GM12891 (cell line): ENCODE measurements at regions not wholly inside any gene's neighbourhood (a gene's known extent, or its start where the extent isn't known, plus 50 kb on each side); places are given as distances from the start of the nearest gene placed in this dataset.

Experiments used
- POLR2A ChIP-seq: IDR thresholded peaks from 2 replicates; pipeline ENCODE4 v1.6.1; 2011; ENCODE audit warnings: low read depth, low read length, control low read depth
- POLR2AphosphoS5 ChIP-seq: IDR thresholded peaks from 2 replicates; pipeline ENCODE4 v1.6.1; 2011; ENCODE audit warnings: low read depth, low read length, control low read depth
- POU2F2 ChIP-seq: IDR thresholded peaks from 2 replicates; pipeline ENCODE4 v1.6.1; 2011; ENCODE audit warnings: low read depth, mild to moderate bottlenecking, control low read depth, low read length, moderate library complexity
- SPI1 ChIP-seq: IDR thresholded peaks from 2 replicates; pipeline ENCODE4 v1.6.1; 2011; ENCODE audit warnings: low read depth, low read length, control low read depth
- TAF1 ChIP-seq: IDR thresholded peaks from 2 replicates; pipeline ENCODE4 v1.6.1; 2011; ENCODE audit warnings: low read depth, low read length, control low read depth

- no peak for TF ChIP-seq POLR2AphosphoS5
- no peak for TF ChIP-seq TAF1
- TF ChIP-seq POLR2A = no peak
- TF ChIP-seq SPI1 = no peak
- TF ChIP-seq POU2F2 = no peak
These were observed 378.6 kb downstream of the RPS6KC1 start for GRCh38 chr1:213429642-213430041.
